H1 (cell line): ENCODE measurements at regions not wholly inside any gene's neighbourhood (a gene's known extent, or its start where the extent isn't known, plus 50 kb on each side); places are given as distances from the start of the nearest gene placed in this dataset.

Experiments used
- ASH2L ChIP-seq: fragments of 200-600, 300-600 bp; sonication (generic); IDR thresholded peaks from one replicate; pipeline ENCODE4 v1.7.1; 2017; ENCODE audit warnings: low read length
- FOSL1 ChIP-seq: IDR thresholded peaks from 2 replicates; pipeline ENCODE4 v1.6.1; 2011; ENCODE audit warnings: mild to moderate bottlenecking, low read depth, low read length, moderate library complexity; ENCODE audit not compliant: insufficient read depth
- GABPA ChIP-seq: IDR thresholded peaks from 2 replicates; pipeline ENCODE4 v1.6.1; 2011; ENCODE audit warnings: mild to moderate bottlenecking, low read length, moderate library complexity, borderline replicate concordance; ENCODE audit not compliant: insufficient read depth
- MAX ChIP-seq: IDR thresholded peaks from 2 replicates; pipeline ENCODE4 v1.6.1; 2012; ENCODE audit warnings: inconsistent platforms
- SRF ChIP-seq: IDR thresholded peaks from 2 replicates; pipeline ENCODE4 v1.6.1; 2011; ENCODE audit warnings: mild to moderate bottlenecking, low read depth, low read length, moderate library complexity
- TEAD4 ChIP-seq: IDR thresholded peaks from 2 replicates; pipeline ENCODE4 v1.6.1; 2012; ENCODE audit warnings: low read depth, low read length, inconsistent platforms, mixed read lengths

DNA sequence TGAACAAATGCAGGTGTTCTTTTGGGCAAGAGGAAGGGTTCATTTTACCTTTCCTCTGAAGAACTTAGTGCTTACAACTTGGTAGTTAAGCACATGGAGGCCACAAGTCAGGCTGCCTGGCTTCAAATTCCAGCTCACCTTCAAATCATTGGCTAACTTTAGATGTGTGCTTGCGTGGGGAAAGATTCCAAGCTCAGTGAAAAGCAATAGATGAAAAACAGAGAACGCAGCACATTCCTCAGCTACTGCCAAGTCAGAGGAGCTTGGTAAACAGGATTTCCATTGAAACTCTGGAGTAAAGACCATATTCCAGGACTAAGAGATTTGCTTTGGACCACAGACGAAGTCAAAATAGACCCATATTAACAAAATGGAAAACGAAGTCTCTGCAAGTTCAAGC lies 96.3 kb upstream of the ASB18 start (continued):
- TF ChIP-seq FOSL1 (no peak), TEAD4 (no peak), GABPA (no peak), ASH2L (no peak), MAX (no peak), SRF (no peak)
